ENCODE measurements at regions not wholly inside any gene's neighbourhood (a gene's known extent, or its start where the extent isn't known, plus 50 kb on each side); places are given as distances from the start of the nearest gene placed in this dataset.
A peak's percentile ranks its signal among the peaks of the same experiment; 100 is the strongest.

DNA sequence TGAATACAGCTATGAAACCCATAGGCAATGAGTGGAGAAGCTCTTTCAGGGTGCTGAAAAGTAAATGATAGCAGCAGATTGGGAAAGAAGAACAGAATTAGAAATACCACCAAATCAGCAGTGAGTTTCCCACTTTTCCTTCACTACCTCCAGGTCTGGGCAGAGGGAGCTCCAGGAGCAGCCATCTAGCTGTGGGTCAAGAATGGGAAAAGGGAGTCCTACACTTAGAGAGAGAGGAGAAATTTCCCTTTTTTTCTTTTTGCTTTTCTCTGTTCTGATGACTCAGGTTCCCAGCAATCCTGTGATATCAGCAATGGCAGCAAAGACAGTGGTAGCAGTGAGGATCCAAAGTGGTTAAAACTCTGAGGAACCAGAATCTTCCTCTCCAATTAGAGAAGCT is 263.9 kb downstream of the NXPE2 start:
- no peak for DNase-seq
- no peaks in the 10 kb centered on the region for H4K20me1 ChIP-seq (ENCODE audit: insufficient read depth)

DNA sequence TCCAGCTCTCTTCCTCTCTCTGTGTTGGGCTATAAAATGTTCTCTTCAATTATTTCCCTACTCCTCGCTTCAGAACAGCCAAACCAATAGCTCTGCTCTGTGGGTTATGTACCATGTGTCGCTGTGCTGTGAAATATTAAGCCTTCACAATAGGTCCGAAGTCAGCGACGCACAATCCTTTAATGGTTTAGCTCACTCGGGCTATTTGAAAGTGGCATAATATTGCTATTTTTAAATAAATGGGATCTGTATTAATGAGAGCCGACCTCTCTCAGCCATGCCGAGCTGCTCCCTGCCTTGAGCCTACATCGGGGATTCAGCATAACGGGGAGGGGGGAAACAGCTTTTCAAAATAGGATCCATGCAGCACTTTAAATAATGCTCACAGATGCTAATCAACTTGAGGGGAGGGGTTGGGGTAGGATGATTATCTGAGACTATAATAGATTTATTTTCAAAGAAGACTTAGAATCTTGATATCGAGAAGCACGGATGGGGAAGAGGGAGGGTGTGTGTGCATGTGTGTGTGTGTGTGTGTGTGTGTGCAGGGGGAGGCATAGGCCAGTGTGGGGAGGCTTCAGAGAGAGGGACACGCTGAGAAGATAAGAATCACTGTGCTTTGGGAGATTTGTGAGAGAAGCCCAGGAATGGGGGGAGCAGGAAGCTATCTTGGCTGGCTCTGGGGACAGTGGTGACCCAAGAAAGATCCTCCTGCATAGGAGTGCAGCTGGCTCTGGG is 271.5 kb downstream of the NXPE2 start:
- no peaks in the 10 kb centered on the region for H3K36me3 ChIP-seq (replicated peaks in 1 of 2; ENCODE audit: control insufficient read depth in 1 of 2, insufficient read depth in 2 of 2, low read length in 1 of 2)
- ChIA-PET POLR2A (no interaction called here), CTCF (interaction anchor here (0.9 to 1.0 kb wide), 2 partner anchors 16 to 175 kb away, joined by 4 read pairs; no protein-coding TSS in a partner anchor)

More for the DNA sequence above, 263.9 kb downstream of the NXPE2 start:
- H3F3A ChIP-seq (replicated peaks; ENCODE audit: insufficient read depth) = no peaks in the 10 kb centered on the region
- H3K27ac ChIP-seq (ENCODE audit: low read depth in 2 of 2, low read length in 1 of 2) = no peak overlapping the region
- H3K36me3 ChIP-seq (replicated peaks in 1 of 2; ENCODE audit: control insufficient read depth in 1 of 2, insufficient read depth in 2 of 2, low read length in 1 of 2) = no peaks in the 10 kb centered on the region
- no peak overlapping the region for H3K4me2 ChIP-seq
- ChIA-PET POLR2A (no interaction called here), CTCF (interaction anchor here (0.6 kb wide), 1 partner anchor 109 kb away, joined by 3 read pairs; no protein-coding TSS in a partner anchor)
- H3K9me2 ChIP-seq = no peaks in the 10 kb centered on the region
- H2AFZ ChIP-seq (ENCODE audit: low read depth) = no peak overlapping the region
- peaks cover 3% of the 10 kb centered on the region; the same call in 1 of the 2 replicates for H3K9me3 ChIP-seq
- H3K27me3 ChIP-seq (ENCODE audit: insufficient read depth) = no peaks in the 10 kb centered on the region
- no peak overlapping the region for H3K4me3 ChIP-seq (ENCODE audit: low read depth in 2 of 2, low read length in 1 of 2)
- no peaks in the 10 kb centered on the region for H3K79me2 ChIP-seq (ENCODE audit: insufficient read depth)
- no peaks in the 10 kb centered on the region for H3K4me1 ChIP-seq (ENCODE audit: control insufficient read depth in 1 of 2, insufficient read depth in 2 of 2, low read depth in 1 of 2, low read length in 1 of 2)
- TF ChIP-seq SMC3 (IDR thresholded peaks at IDR 0.05; ENCODE audit: low read depth, low read length) (peak; percentile 5; the same call in 1 of the 2 replicates), EZH2phosphoT487 (IDR thresholded peaks at IDR 0.05; ENCODE audit: borderline replicate concordance, low read depth) (no peak), RAD21 (IDR thresholded peaks at IDR 0.05; ENCODE audit: low read length) (peak; percentile 42; the same call in 1 of the 2 replicates)
- H3K9ac ChIP-seq = no peak overlapping the region

DNA sequence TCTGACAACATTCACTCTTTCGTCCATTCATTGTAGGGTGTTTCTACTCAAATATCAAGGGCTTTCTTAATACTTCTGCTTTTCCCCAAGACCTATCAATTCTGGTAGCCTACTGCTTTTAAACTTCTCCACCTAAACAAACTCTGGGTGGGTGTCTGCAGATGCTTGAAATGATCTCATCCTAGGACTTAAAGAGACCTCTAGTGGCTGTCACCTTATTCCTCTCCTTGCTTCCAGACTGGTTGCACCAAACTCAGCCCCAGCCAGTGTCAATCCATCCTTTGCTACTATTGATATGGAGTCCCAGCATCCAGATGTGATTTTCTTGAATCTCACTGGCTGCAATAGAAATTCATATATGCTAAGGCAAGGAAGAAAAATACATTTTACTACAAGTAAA is 274.7 kb downstream of the NXPE2 start:
- WGBS (ENCODE audit: low lambda C conversion rate) = 10% methylated on average over 1 of the region's 1 CpG
- no peaks in the 10 kb centered on the region for H4K20me1 ChIP-seq (ENCODE audit: insufficient read depth)
- no peak overlapping the region for H3K4me3 ChIP-seq (ENCODE audit: low read depth in 2 of 2, low read length in 1 of 2)
- H2AFZ ChIP-seq (ENCODE audit: low read depth) = no peak overlapping the region
- POLR2A ChIA-PET = no interaction called here
- H3K27me3 ChIP-seq (ENCODE audit: insufficient read depth) = no peaks in the 10 kb centered on the region
- no peaks in the 10 kb centered on the region for H3K79me2 ChIP-seq (ENCODE audit: insufficient read depth)
- peak; percentile 44 for DNase-seq
- no peaks in the 10 kb centered on the region for H3K9me3 ChIP-seq
- no peaks in the 10 kb centered on the region for H3K9me2 ChIP-seq
- no peak overlapping the region for H3K4me2 ChIP-seq
- no peak overlapping the region for H3K27ac ChIP-seq (ENCODE audit: low read depth in 2 of 2, low read length in 1 of 2)
- H3K4me1 ChIP-seq (ENCODE audit: control insufficient read depth in 1 of 2, insufficient read depth in 2 of 2, low read depth in 1 of 2, low read length in 1 of 2) = no peaks in the 10 kb centered on the region
- CTCF ChIA-PET = interaction anchor here (0.5 to 3.8 kb wide), 3 partner anchors 28 to 192 kb away, joined by 3 to 11 read pairs (median 3); no protein-coding TSS in a partner anchor
- no peak overlapping the region for H3K9ac ChIP-seq
- TF ChIP-seq FOXM1 (IDR thresholded peaks at IDR 0.05; ENCODE audit: low read depth) (no peak), POLR2AphosphoS5 (IDR thresholded peaks at IDR 0.05; ENCODE audit: low read depth, low read length) (no peak), SMC3 (IDR thresholded peaks at IDR 0.05; ENCODE audit: low read depth, low read length) (peak; percentile 47; the same call in 1 of the 2 replicates), GATA2 (CRISPR knock-in tag; IDR thresholded peaks at IDR 0.05) (no peak), RAD21 (IDR thresholded peaks at IDR 0.05; ENCODE audit: low read length) (peak; percentile 65), RCOR1 (IDR thresholded peaks at IDR 0.05; ENCODE audit: low read length) (no peak), YY1 (IDR thresholded peaks at IDR 0.05; ENCODE audit: low read depth) (no peak), SIN3A (IDR thresholded peaks at IDR 0.05; ENCODE audit: borderline replicate concordance, low read depth, low read length) (no peak), GABPA (IDR thresholded peaks at IDR 0.05; ENCODE audit: low read depth) (no peak), MXI1 (IDR thresholded peaks at IDR 0.05; ENCODE audit: low read depth, low read length) (no peak)
- TF ChIP-seq, protein P1, sequence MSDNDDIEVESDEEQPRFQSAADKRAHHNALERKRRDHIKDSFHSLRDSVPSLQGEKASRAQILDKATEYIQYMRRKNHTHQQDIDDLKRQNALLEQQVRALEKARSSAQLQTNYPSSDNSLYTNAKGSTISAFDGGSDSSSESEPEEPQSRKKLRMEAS (IDR thresholded peaks at IDR 0.05; ENCODE audit: low read depth) = no peak
- no peaks in the 10 kb centered on the region for H3F3A ChIP-seq (replicated peaks; ENCODE audit: insufficient read depth)
- H3K36me3 ChIP-seq (replicated peaks in 1 of 2; ENCODE audit: control insufficient read depth in 1 of 2, insufficient read depth in 2 of 2, low read length in 1 of 2) = no peaks in the 10 kb centered on the region

More for the DNA sequence above, 271.5 kb downstream of the NXPE2 start:
- Histone ChIP-seq H3K27me3 (ENCODE audit: insufficient read depth) (no peaks in the 10 kb centered on the region), H3K79me2 (ENCODE audit: insufficient read depth) (no peaks in the 10 kb centered on the region), H4K20me1 (ENCODE audit: insufficient read depth) (no peaks in the 10 kb centered on the region), H3K4me3 (ENCODE audit: low read depth in 2 of 2, low read length in 1 of 2) (no peak overlapping the region), H3K27ac (ENCODE audit: low read depth in 2 of 2, low read length in 1 of 2) (no peak overlapping the region), H3K4me1 (ENCODE audit: control insufficient read depth in 1 of 2, insufficient read depth in 2 of 2, low read depth in 1 of 2, low read length in 1 of 2) (no peaks in the 10 kb centered on the region), H3K4me2 (no peak overlapping the region), H2AFZ (ENCODE audit: low read depth) (no peak overlapping the region), H3K9ac (no peak overlapping the region), H3K9me3 (no peaks in the 10 kb centered on the region), H3K9me2 (no peaks in the 10 kb centered on the region), H3F3A (replicated peaks; ENCODE audit: insufficient read depth) (no peaks in the 10 kb centered on the region)
- TF ChIP-seq NFIC (IDR thresholded peaks at IDR 0.05; ENCODE audit: borderline replicate concordance) = no peak
- no peak for TF ChIP-seq FOSL2 (IDR thresholded peaks at IDR 0.05; ENCODE audit: borderline replicate concordance, low read depth)
- no peak for TF ChIP-seq SIN3A (IDR thresholded peaks at IDR 0.05; ENCODE audit: borderline replicate concordance, low read depth, low read length)
- TF ChIP-seq, protein P2, sequence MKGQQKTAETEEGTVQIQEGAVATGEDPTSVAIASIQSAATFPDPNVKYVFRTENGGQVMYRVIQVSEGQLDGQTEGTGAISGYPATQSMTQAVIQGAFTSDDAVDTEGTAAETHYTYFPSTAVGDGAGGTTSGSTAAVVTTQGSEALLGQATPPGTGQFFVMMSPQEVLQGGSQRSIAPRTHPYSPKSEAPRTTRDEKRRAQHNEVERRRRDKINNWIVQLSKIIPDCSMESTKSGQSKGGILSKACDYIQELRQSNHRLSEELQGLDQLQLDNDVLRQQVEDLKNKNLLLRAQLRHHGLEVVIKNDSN (IDR thresholded peaks at IDR 0.05; ENCODE audit: borderline replicate concordance, low read depth) = no peak
- WGBS (ENCODE audit: low lambda C conversion rate) = 47% methylated on average over 13 of the region's 13 CpGs
- no peak for DNase-seq
